ENCODE measurements at regions not wholly inside any gene's neighbourhood (a gene's known extent, or its start where the extent isn't known, plus 50 kb on each side); places are given as distances from the start of the nearest gene placed in this dataset.

GRCh38 chr6:165931675-165932074 lies 236.0 kb downstream of the TBXT start:
- 73% methylated on average over 4 of the region's 9 CpGs for WGBS
- DNase-seq (ENCODE audit: extremely low spot score), result no peak
- H3K27me3 ChIP-seq, result no peaks in the 10 kb centered on the region
- no peaks in the 10 kb centered on the region for H3K36me3 ChIP-seq
- H3K4me3 ChIP-seq, result no peak overlapping the region
- no peaks in the 10 kb centered on the region for H3K9me3 ChIP-seq
- no peak overlapping the region for H3K27ac ChIP-seq (replicated peaks in 1 of 4)
- intact Hi-C loops (cut with DNase I), result no loop called here
- no peaks in the 10 kb centered on the region for H3K4me1 ChIP-seq
- TF ChIP-seq CTCF (IDR thresholded peaks at IDR 0.05), result no peak
- TF ChIP-seq EP300 (IDR thresholded peaks at IDR 0.05), result no peak
- no peak for TF ChIP-seq POLR2AphosphoS5 (IDR thresholded peaks at IDR 0.05)
- no peak for TF ChIP-seq POLR2A (IDR thresholded peaks at IDR 0.05; ENCODE audit: low read depth)

- WGBS, result 94% methylated on average over 16 of the region's 18 CpGs
- Histone ChIP-seq H3K4me3 (no peak overlapping the region), H3K4me1 (no peaks in the 10 kb centered on the region), H3K36me3 (no peaks in the 10 kb centered on the region), H3K9me3 (no peaks in the 10 kb centered on the region), H3K27ac (replicated peaks in 1 of 4) (no peak overlapping the region), H3K27me3 (no peaks in the 10 kb centered on the region)
- DNase-seq (ENCODE audit: extremely low spot score), result no peak
- intact Hi-C loops (cut with DNase I), result no loop called here
- TF ChIP-seq EP300 (IDR thresholded peaks at IDR 0.05) (no peak), POLR2AphosphoS5 (IDR thresholded peaks at IDR 0.05) (no peak), POLR2A (IDR thresholded peaks at IDR 0.05; ENCODE audit: low read depth) (no peak), CTCF (IDR thresholded peaks at IDR 0.05) (no peak)
These were observed 236.9 kb downstream of the TBXT start for GRCh38 chr6:165930668-165931214.

- TF ChIP-seq POLR2AphosphoS5 (IDR thresholded peaks at IDR 0.05) (no peak), EP300 (IDR thresholded peaks at IDR 0.05) (no peak), POLR2A (IDR thresholded peaks at IDR 0.05; ENCODE audit: low read depth) (no peak), CTCF (IDR thresholded peaks at IDR 0.05) (no peak)
- Histone ChIP-seq H3K4me3 (no peak overlapping the region), H3K36me3 (no peaks in the 10 kb centered on the region), H3K4me1 (no peaks in the 10 kb centered on the region), H3K27me3 (no peaks in the 10 kb centered on the region), H3K27ac (replicated peaks in 1 of 4) (no peak overlapping the region), H3K9me3 (no peaks in the 10 kb centered on the region)
- 98% methylated on average over 4 of the region's 8 CpGs for WGBS
- no peak for DNase-seq (ENCODE audit: extremely low spot score)
- intact Hi-C loops (cut with DNase I), result no loop called here
These were observed 238.0 kb downstream of the TBXT start for GRCh38 chr6:165929607-165930006.

- Histone ChIP-seq H3K27me3 (no peaks in the 10 kb centered on the region), H3K36me3 (no peaks in the 10 kb centered on the region), H3K4me3 (no peak overlapping the region), H3K4me1 (no peaks in the 10 kb centered on the region), H3K9me3 (no peaks in the 10 kb centered on the region), H3K27ac (replicated peaks in 1 of 4) (no peak overlapping the region)
- intact Hi-C loops (cut with DNase I), result no loop called here
- TF ChIP-seq CTCF (IDR thresholded peaks at IDR 0.05) (no peak), EP300 (IDR thresholded peaks at IDR 0.05) (no peak), POLR2A (IDR thresholded peaks at IDR 0.05; ENCODE audit: low read depth) (no peak), POLR2AphosphoS5 (IDR thresholded peaks at IDR 0.05) (no peak)
- DNase-seq (ENCODE audit: extremely low spot score), result no peak
- WGBS, result 69% methylated on average over 4 of the region's 4 CpGs
These were observed 241.3 kb downstream of the TBXT start for GRCh38 chr6:165926378-165926777.

- Histone ChIP-seq H3K4me1 (no peaks in the 10 kb centered on the region), H3K9me3 (no peaks in the 10 kb centered on the region), H3K4me3 (no peak overlapping the region), H3K27ac (replicated peaks in 1 of 4) (no peak overlapping the region), H3K27me3 (no peaks in the 10 kb centered on the region), H3K36me3 (no peaks in the 10 kb centered on the region)
- no peak for DNase-seq (ENCODE audit: extremely low spot score)
- 74% methylated on average over 1 of the region's 1 CpG for WGBS
- TF ChIP-seq EP300 (IDR thresholded peaks at IDR 0.05) (no peak), CTCF (IDR thresholded peaks at IDR 0.05) (no peak), POLR2AphosphoS5 (IDR thresholded peaks at IDR 0.05) (no peak), POLR2A (IDR thresholded peaks at IDR 0.05; ENCODE audit: low read depth) (no peak)
- intact Hi-C loops (cut with DNase I), result no loop called here
These were observed 242.0 kb downstream of the TBXT start for GRCh38 chr6:165925474-165926156.

Data from esophagus muscularis mucosa (tissue), 4 donors.